AG04449 (cell line): ENCODE measurements at regions not wholly inside any gene's neighbourhood (a gene's known extent, or its start where the extent isn't known, plus 50 kb on each side); places are given as distances from the start of the nearest gene placed in this dataset.

Experiments
- CTCF ChIA-PET: fragments of 350-600 bp; formaldehyde crosslinking; extraction: SDS; loops from one replicate; lab custom pipeline; 2021; ENCODE audit warnings: antibody characterized with exemption; lab: Yijun Ruan, JAX
- POLR2A ChIA-PET: fragments of 400-600, 350-600 bp; formaldehyde crosslinking; extraction: SDS; loops from one replicate; lab custom pipeline; 2020; ENCODE audit warnings: antibody characterized with exemption, inconsistent platforms; lab: Yijun Ruan, JAX
- DNase-seq: peaks from one replicate; pipeline ENCODE4 v3.0.0-alpha.2; 2010; ENCODE audit warnings: low read depth, low spot score
- H3K4me3 ChIP-seq: 2 replicates; pipeline ENCODE4 v1.5.1; 2011; ENCODE audit warnings: low read depth, mild to moderate bottlenecking, control low read depth, low read length
- TF ChIP-seq, protein P1 (sequence below): IDR thresholded peaks from one replicate; pipeline ENCODE4 v1.5.1; 2011; ENCODE audit warnings: mild to moderate bottlenecking, moderate library complexity, low read length, control low read depth, inconsistent platforms; ENCODE audit not compliant: insufficient read depth; ENCODE audit errors: missing control alignments

DNA sequence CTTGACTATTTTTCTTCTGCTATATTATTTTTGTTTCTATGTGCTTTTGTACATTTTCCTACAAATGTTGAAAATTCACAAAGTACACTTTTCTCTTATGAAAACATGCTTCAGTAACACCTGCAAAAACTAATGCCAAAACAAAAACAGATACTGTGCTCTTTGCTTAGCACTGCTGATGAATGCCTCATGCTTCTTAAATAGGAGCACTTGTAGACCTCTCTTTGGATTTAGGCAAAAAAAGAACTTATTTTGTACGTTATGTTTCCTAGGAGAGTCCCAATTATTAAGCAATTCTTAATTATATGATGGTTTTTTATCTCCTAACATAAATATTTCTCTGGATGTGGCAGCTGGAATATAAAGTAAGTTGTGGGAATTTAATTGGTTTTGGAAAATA, 285.0 kb upstream of the ARSJ start:
- ChIA-PET POLR2A (no interaction called here), CTCF (no interaction called here)
- TF ChIP-seq, protein P1, sequence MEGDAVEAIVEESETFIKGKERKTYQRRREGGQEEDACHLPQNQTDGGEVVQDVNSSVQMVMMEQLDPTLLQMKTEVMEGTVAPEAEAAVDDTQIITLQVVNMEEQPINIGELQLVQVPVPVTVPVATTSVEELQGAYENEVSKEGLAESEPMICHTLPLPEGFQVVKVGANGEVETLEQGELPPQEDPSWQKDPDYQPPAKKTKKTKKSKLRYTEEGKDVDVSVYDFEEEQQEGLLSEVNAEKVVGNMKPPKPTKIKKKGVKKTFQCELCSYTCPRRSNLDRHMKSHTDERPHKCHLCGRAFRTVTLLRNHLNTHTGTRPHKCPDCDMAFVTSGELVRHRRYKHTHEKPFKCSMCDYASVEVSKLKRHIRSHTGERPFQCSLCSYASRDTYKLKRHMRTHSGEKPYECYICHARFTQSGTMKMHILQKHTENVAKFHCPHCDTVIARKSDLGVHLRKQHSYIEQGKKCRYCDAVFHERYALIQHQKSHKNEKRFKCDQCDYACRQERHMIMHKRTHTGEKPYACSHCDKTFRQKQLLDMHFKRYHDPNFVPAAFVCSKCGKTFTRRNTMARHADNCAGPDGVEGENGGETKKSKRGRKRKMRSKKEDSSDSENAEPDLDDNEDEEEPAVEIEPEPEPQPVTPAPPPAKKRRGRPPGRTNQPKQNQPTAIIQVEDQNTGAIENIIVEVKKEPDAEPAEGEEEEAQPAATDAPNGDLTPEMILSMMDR = no peak
- H3K4me3 ChIP-seq = no peak overlapping the region
- DNase-seq = no peak

DNA sequence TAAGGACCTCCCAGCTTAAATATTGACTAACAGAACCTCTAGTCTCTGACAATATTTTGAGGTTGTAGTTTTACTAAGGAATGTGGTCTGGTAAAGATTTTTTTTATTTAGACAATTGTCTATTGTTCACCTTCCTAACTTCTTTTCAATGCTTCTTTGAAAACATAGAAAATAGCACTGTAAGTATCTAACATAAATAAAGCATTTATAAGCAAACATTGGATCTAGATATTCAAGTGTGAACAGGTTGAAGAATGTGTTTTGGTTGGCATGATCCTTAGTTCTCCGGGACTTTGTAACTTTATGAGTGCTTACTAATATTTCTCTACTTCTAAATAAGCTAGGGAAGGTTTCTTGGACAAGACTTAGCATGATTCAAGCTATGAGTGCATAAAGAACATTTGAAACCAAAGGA, 285.4 kb upstream of the ARSJ start:
- ChIA-PET CTCF (no interaction called here), POLR2A (no interaction called here)
- no peak overlapping the region for H3K4me3 ChIP-seq
- TF ChIP-seq, protein P1 = no peak
- peak; percentile 37 for DNase-seq

- CTCF ChIA-PET = no interaction called here
- POLR2A ChIA-PET = no interaction called here
- TF ChIP-seq, protein P1 = no peak
Observed at GRCh38 chr4:114265342-114265741, 285.9 kb upstream of the ARSJ start.

GRCh38 chr4:114267976-114268375, 288.5 kb upstream of the ARSJ start:
- ChIA-PET CTCF (no interaction called here), POLR2A (no interaction called here)
- no peak for DNase-seq
- TF ChIP-seq, protein P1 = no peak
- no peak overlapping the region for H3K4me3 ChIP-seq

More at GRCh38 chr4:114265342-114265741, 285.9 kb upstream of the ARSJ start:
- no peak overlapping the region for H3K4me3 ChIP-seq
- no peak for DNase-seq

DNA sequence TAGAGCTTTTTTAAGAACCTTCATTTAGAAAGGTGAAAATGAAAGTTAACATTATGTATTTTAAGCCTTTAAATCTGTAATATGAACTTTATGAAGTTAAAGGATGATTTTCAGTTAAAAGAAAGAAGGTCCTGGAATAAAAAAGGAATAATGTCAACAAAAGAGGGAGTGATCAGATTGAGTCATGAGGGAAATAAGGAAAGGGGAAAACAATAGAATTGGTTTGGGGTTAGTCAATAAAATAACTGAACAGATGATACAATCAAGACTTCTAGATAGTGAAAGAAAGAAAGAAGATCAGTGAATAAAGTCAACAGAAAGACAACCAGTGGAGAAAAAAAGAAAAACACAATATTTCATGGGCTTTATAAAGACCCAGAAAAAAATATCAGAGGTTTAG, 291.6 kb upstream of the ARSJ start:
- POLR2A ChIA-PET = interaction anchor here (0.6 kb wide), 1 partner anchor 828 kb away, joined by 3 read pairs; no protein-coding TSS in a partner anchor
- CTCF ChIA-PET = no interaction called here
- TF ChIP-seq, protein P1 = no peak
- H3K4me3 ChIP-seq = no peak overlapping the region
- no peak for DNase-seq

GRCh38 chr4:114272226-114272625, 292.8 kb upstream of the ARSJ start:
- H3K4me3 ChIP-seq = no peak overlapping the region
- POLR2A ChIA-PET = no interaction called here
- CTCF ChIA-PET = no interaction called here
- DNase-seq = peak; percentile 99
- TF ChIP-seq, protein P1 = no peak
